ENCODE measurements at regions not wholly inside any gene's neighbourhood (a gene's known extent, or its start where the extent isn't known, plus 50 kb on each side); places are given as distances from the start of the nearest gene placed in this dataset.
"Not testable (repeated sequence)": the region's sequence is repeated elsewhere in the genome, so short reads cannot be mapped to it uniquely, and the experiment has no call there.

DNA sequence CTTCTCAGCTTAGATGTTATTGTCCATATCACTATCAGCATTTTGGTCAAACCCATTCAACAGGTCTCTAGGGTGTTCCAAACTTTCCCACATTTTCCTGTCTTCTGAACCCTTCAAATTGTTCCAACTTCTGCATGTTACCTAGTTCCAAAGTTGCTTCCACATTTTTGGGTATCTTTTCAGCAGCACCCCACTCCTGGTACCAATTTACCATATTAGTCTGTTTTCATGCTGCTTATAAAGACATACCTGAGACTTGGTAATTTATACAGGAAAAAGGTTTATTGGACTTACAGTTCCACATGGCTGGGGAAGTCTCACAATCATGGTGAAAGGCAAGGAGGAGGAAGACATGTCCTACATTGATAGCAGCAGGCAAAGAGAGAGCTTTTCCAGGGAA lies 1187.6 kb downstream of the MRPL39 start:
- TF ChIP-seq POLR2AphosphoS5, EP300, POLR2A (IDR thresholded peaks at IDR 0.05): not testable (repeated sequence)
- TF ChIP-seq, protein P1, sequence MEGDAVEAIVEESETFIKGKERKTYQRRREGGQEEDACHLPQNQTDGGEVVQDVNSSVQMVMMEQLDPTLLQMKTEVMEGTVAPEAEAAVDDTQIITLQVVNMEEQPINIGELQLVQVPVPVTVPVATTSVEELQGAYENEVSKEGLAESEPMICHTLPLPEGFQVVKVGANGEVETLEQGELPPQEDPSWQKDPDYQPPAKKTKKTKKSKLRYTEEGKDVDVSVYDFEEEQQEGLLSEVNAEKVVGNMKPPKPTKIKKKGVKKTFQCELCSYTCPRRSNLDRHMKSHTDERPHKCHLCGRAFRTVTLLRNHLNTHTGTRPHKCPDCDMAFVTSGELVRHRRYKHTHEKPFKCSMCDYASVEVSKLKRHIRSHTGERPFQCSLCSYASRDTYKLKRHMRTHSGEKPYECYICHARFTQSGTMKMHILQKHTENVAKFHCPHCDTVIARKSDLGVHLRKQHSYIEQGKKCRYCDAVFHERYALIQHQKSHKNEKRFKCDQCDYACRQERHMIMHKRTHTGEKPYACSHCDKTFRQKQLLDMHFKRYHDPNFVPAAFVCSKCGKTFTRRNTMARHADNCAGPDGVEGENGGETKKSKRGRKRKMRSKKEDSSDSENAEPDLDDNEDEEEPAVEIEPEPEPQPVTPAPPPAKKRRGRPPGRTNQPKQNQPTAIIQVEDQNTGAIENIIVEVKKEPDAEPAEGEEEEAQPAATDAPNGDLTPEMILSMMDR (IDR thresholded peaks at IDR 0.05): not testable (repeated sequence)
